GM06990 (cell line): ENCODE measurements at regions not wholly inside any gene's neighbourhood (a gene's known extent, or its start where the extent isn't known, plus 50 kb on each side); places are given as distances from the start of the nearest gene placed in this dataset.

Experiments used
- DNase-seq: peaks from one replicate; pipeline ENCODE4 v3.0.0-alpha.2; 2011; ENCODE audit not compliant: insufficient read length; ENCODE audit errors: extremely low read depth
- H3K27me3 ChIP-seq: replicated peaks from 2 replicates; pipeline ENCODE4 v1.6.0; 2011; ENCODE audit warnings: low read length; ENCODE audit not compliant: control insufficient read depth, insufficient read depth
- H3K36me3 ChIP-seq: 2 replicates; pipeline ENCODE4 v1.5.1; 2011; ENCODE audit warnings: low read length; ENCODE audit not compliant: control insufficient read depth, insufficient read depth
- H3K4me3 ChIP-seq: replicated peaks from 2 replicates; pipeline ENCODE4 v1.5.1; 2011; ENCODE audit warnings: low read depth, mild to moderate bottlenecking, control low read depth, low read length
- CTCF ChIP-seq: IDR thresholded peaks from 2 replicates; pipeline ENCODE4 v1.5.1; 2011; ENCODE audit warnings: low read length, control low read depth, mild to moderate bottlenecking, inconsistent platforms; ENCODE audit not compliant: insufficient read depth, poor library complexity, severe bottlenecking

- H3K4me3 ChIP-seq = no peak overlapping the region
- no peaks in the 10 kb centered on the region for H3K36me3 ChIP-seq
- no peak for TF ChIP-seq CTCF
- no peaks in the 10 kb centered on the region for H3K27me3 ChIP-seq
- DNase-seq = no peak
Measured at GRCh38 chr14:61128382-61129167, 147.5 kb downstream of the SLC38A6 start.

GRCh38 chr14:61126603-61127498 lies 145.8 kb downstream of the SLC38A6 start:
- H3K4me3 ChIP-seq = no peak overlapping the region

GRCh38 chr14:61125867-61126572 lies 145.0 kb downstream of the SLC38A6 start:
- no peaks in the 10 kb centered on the region for H3K36me3 ChIP-seq
- TF ChIP-seq CTCF = no peak
- H3K4me3 ChIP-seq = no peak overlapping the region
- no peaks in the 10 kb centered on the region for H3K27me3 ChIP-seq
- DNase-seq = no peak

More at GRCh38 chr14:61126603-61127498, 145.8 kb downstream of the SLC38A6 start:
- no peaks in the 10 kb centered on the region for H3K36me3 ChIP-seq
- H3K27me3 ChIP-seq = no peaks in the 10 kb centered on the region
- DNase-seq = no peak
- TF ChIP-seq CTCF = no peak

GRCh38 chr14:61125041-61125866 lies 144.2 kb downstream of the SLC38A6 start:
- H3K27me3 ChIP-seq = no peaks in the 10 kb centered on the region
- no peak for DNase-seq
- H3K36me3 ChIP-seq = no peaks in the 10 kb centered on the region
- no peak for TF ChIP-seq CTCF
- no peak overlapping the region for H3K4me3 ChIP-seq

GRCh38 chr14:61122862-61123261 lies 141.8 kb downstream of the SLC38A6 start:
- DNase-seq = no peak
- no peak for TF ChIP-seq CTCF
- H3K27me3 ChIP-seq = no peaks in the 10 kb centered on the region
- no peaks in the 10 kb centered on the region for H3K36me3 ChIP-seq
- no peak overlapping the region for H3K4me3 ChIP-seq
